HG03342 (cell line): ENCODE measurements at regions not wholly inside any gene's neighbourhood (a gene's known extent, or its start where the extent isn't known, plus 50 kb on each side); places are given as distances from the start of the nearest gene placed in this dataset.

Experiments
- ATAC-seq: cut with Tn5 transposase; IDR thresholded peaks from one replicate; pipeline ENCODE4 v1.9.1; 2021; ENCODE audit warnings: mild to moderate bottlenecking, moderate library complexity; ENCODE audit not compliant: unreplicated experiment

- no peak for ATAC-seq
Measured at GRCh38 chr10:131726967-131727366, 173.8 kb upstream of the PPP2R2D start.

- no peak for ATAC-seq
Measured at GRCh38 chr10:131727560-131727959, 173.2 kb upstream of the PPP2R2D start.

- no peak for ATAC-seq
Measured at GRCh38 chr10:131728286-131729228, 172.3 kb upstream of the PPP2R2D start.

- no peak for ATAC-seq
Measured at GRCh38 chr10:131729361-131729760, 171.4 kb upstream of the PPP2R2D start.

- ATAC-seq = no peak
Measured at GRCh38 chr10:131729938-131730660, 170.7 kb upstream of the PPP2R2D start.

GRCh38 chr10:131730771-131731497, 169.9 kb upstream of the PPP2R2D start:
- no peak for ATAC-seq

- ATAC-seq = no peak
Measured at GRCh38 chr10:131731780-131732630, 168.8 kb upstream of the PPP2R2D start.

GRCh38 chr10:131732631-131733127, 168.1 kb upstream of the PPP2R2D start:
- ATAC-seq = no peak

GRCh38 chr10:131733596-131733995, 167.2 kb upstream of the PPP2R2D start:
- no peak for ATAC-seq

- no peak for ATAC-seq
Measured at GRCh38 chr10:131735577-131735976, 165.2 kb upstream of the PPP2R2D start.

- ATAC-seq = no peak
Measured at GRCh38 chr10:131736321-131736980, 164.4 kb upstream of the PPP2R2D start.

- no peak for ATAC-seq
Measured at GRCh38 chr10:131737543-131738395, 163.0 kb upstream of the PPP2R2D start.

GRCh38 chr10:131738396-131738735, 162.4 kb upstream of the PPP2R2D start:
- ATAC-seq = no peak

- no peak for ATAC-seq
Measured at GRCh38 chr10:131739206-131739605, 161.6 kb upstream of the PPP2R2D start.

GRCh38 chr10:131742500-131742951, 158.3 kb upstream of the PPP2R2D start:
- no peak for ATAC-seq

- peak; percentile 73 for ATAC-seq
Measured at GRCh38 chr10:131743190-131744151, 157.3 kb upstream of the PPP2R2D start.

GRCh38 chr10:131744346-131744745, 156.5 kb upstream of the PPP2R2D start:
- no peak for ATAC-seq

- no peak for ATAC-seq
Measured at GRCh38 chr10:131745591-131745990, 155.2 kb upstream of the PPP2R2D start.
